B cell (primary cell): ENCODE measurements at regions not wholly inside any gene's neighbourhood (a gene's known extent, or its start where the extent isn't known, plus 50 kb on each side); places are given as distances from the start of the nearest gene placed in this dataset.
"Not testable (repeated sequence)": the region's sequence is repeated elsewhere in the genome, so short reads cannot be mapped to it uniquely, and the experiment has no call there.

Experiments used
- ATAC-seq: fragments of 200-7000 bp; cut with Tn5 transposase; one replicate; pipeline ENCODE4 v1.10.0; 2021; ENCODE audit warnings: low read depth, mild to moderate bottlenecking, moderate number of reproducible peaks, moderate library complexity
- CTCF ChIA-PET: fragments of 350-600 bp; sonication (Branson Sonifier 250); formaldehyde crosslinking; loops from one replicate; lab custom pipeline; 2021; ENCODE audit warnings: antibody characterized with exemption, inconsistent platforms; lab: Charles Lee
- POLR2A ChIA-PET: fragments of 350-600 bp; sonication (Branson Sonifier 250); formaldehyde crosslinking; loops from one replicate; lab custom pipeline; 2021; ENCODE audit warnings: antibody characterized with exemption; lab: Charles Lee
- DNase-seq: peaks from one replicate; pipeline ENCODE4 v3.0.0; 2013
- H2AFZ ChIP-seq: 2 replicates; pipeline ENCODE4 v1.6.1; 2012; ENCODE audit warnings: mild to moderate bottlenecking, low read depth, low read length; ENCODE audit not compliant: insufficient read depth, poor library complexity, severe bottlenecking
- H3K27ac ChIP-seq, 2 donors: 1 replicate in 1 of 2; 2 replicates in 1 of 2; pipeline ENCODE4 v1.5.1; 2012 to 2013; ENCODE audit warnings: low read length in 2 of 2, mild to moderate bottlenecking in 2 of 2, moderate library complexity in 1 of 2
- H3K27me3 ChIP-seq, 4 experiments: fragments of 200-600 bp in 1 of 4; sonication (generic) in 1 of 4; replicated peaks in 1 of 4; 1 replicate in 2 of 4; 2 replicates in 2 of 4; pipeline versions ENCODE4 v1.6.1 to v1.7.0; 2013 to 2016; ENCODE audit warnings: low read length in 3 of 4, mild to moderate bottlenecking in 2 of 4, mixed read lengths in 1 of 4, moderate library complexity in 1 of 4; ENCODE audit not compliant: insufficient read depth in 4 of 4, control insufficient read depth in 3 of 4; ENCODE audit errors: control extremely low read depth in 1 of 4
- H3K36me3 ChIP-seq, 2 experiments: replicated peaks in 1 of 2; 1 replicate in 1 of 2; 2 replicates in 1 of 2; pipeline versions ENCODE4 v1.6.1 to v1.7.1; 2013; ENCODE audit warnings: low read length in 1 of 2; ENCODE audit not compliant: insufficient read depth in 2 of 2, control insufficient read depth in 1 of 2; ENCODE audit errors: control extremely low read depth in 1 of 2, extremely low read depth in 1 of 2
- H3K4me1 ChIP-seq, 2 donors: fragments of 200-600 bp in 1 of 2; sonication (generic) in 1 of 2; 1 replicate in 1 of 2; 2 replicates in 1 of 2; pipeline versions ENCODE4 v1.5.1 to v1.6.1; 2013 to 2017; ENCODE audit warnings: low read length in 2 of 2; ENCODE audit not compliant: control insufficient read depth in 2 of 2, insufficient read depth in 2 of 2
- H3K4me2 ChIP-seq: replicated peaks from 2 replicates; pipeline ENCODE3; 2012; ENCODE audit warnings: mild to moderate bottlenecking, low read depth, low read length; ENCODE audit not compliant: poor library complexity, severe bottlenecking
- H3K4me3 ChIP-seq, 5 experiments: fragments of 200-600 bp in 1 of 5; sonication (generic) in 1 of 5; 1 replicate in 3 of 5; 2 replicates in 2 of 5; pipeline versions ENCODE4 v1.5.1 to v1.7.0; 2011 to 2016; ENCODE audit warnings: low read length in 4 of 5, mild to moderate bottlenecking in 4 of 5, low read depth in 2 of 5, control low read depth in 1 of 5, moderate library complexity in 1 of 5; ENCODE audit not compliant: insufficient read depth in 1 of 5; ENCODE audit errors: control extremely low read depth in 1 of 5, extremely low read depth in 1 of 5
- H3K79me2 ChIP-seq: fragments of 200-600 bp; sonication (generic); one replicate; pipeline ENCODE4 v1.6.0; 2016; ENCODE audit warnings: low read length; ENCODE audit not compliant: control insufficient read depth, insufficient read depth
- H3K9ac ChIP-seq: fragments of 200-600 bp; sonication (generic); 2 replicates; pipeline ENCODE4 v1.6.1; 2017; ENCODE audit warnings: mild to moderate bottlenecking, low read length, moderate library complexity
- H3K9me3 ChIP-seq, 3 donors: one replicate each; pipeline versions ENCODE4 v1.6.1 to v1.7.1; 2013; ENCODE audit warnings: low read length in 2 of 3; ENCODE audit not compliant: control insufficient read depth in 2 of 3, insufficient read depth in 1 of 3; ENCODE audit errors: control extremely low read depth in 1 of 3
- H4K20me1 ChIP-seq: 2 replicates; pipeline ENCODE4 v1.6.0; 2012; ENCODE audit warnings: mild to moderate bottlenecking, low read length; ENCODE audit not compliant: insufficient read depth, control insufficient read depth, poor library complexity, severe bottlenecking
- H3K27ac Mint-ChIP-seq: one replicate; pipeline ENCODE4 v1.8.0; 2021; ENCODE audit warnings: mixed read lengths
- H3K27me3 Mint-ChIP-seq: one replicate; pipeline ENCODE4 v1.8.0; 2021; ENCODE audit warnings: mixed read lengths
- H3K4me1 Mint-ChIP-seq: one replicate; pipeline ENCODE4 v1.8.0; 2021; ENCODE audit warnings: mixed read lengths
- H3K4me3 Mint-ChIP-seq: one replicate; pipeline ENCODE4 v1.8.0; 2021; ENCODE audit warnings: mixed read lengths
- H3K9me3 Mint-ChIP-seq: one replicate; pipeline ENCODE4 v1.8.0; 2022; ENCODE audit warnings: mixed read lengths; ENCODE audit not compliant: insufficient read depth
- CTCF ChIP-seq: fragments of 200-600 bp; IDR thresholded peaks from one replicate; pipeline ENCODE4 v1.8.0; 2022; ENCODE audit warnings: antibody characterized with exemption, mild to moderate bottlenecking
- EZH2 ChIP-seq: IDR thresholded peaks from 2 replicates; pipeline ENCODE4 v1.6.1; 2012; ENCODE audit warnings: borderline replicate concordance, low read depth, mild to moderate bottlenecking, moderate library complexity, low read length; ENCODE audit not compliant: insufficient read depth, poor library complexity, severe bottlenecking
- WGBS: methylation state at CpG from one replicate; pipeline ENCODE4 v1.1.5; 2013; ENCODE audit warnings: missing lambda C conversion rate; ENCODE audit not compliant: insufficient coverage; 5-methylcytosine and 5-hydroxymethylcytosine counted together
- intact Hi-C: fragments of 100-400 bp; cut with micrococcal nuclease; formaldehyde crosslinking; loops from one replicate; pipeline ENCODE4 v1.10.0; 2022

DNA sequence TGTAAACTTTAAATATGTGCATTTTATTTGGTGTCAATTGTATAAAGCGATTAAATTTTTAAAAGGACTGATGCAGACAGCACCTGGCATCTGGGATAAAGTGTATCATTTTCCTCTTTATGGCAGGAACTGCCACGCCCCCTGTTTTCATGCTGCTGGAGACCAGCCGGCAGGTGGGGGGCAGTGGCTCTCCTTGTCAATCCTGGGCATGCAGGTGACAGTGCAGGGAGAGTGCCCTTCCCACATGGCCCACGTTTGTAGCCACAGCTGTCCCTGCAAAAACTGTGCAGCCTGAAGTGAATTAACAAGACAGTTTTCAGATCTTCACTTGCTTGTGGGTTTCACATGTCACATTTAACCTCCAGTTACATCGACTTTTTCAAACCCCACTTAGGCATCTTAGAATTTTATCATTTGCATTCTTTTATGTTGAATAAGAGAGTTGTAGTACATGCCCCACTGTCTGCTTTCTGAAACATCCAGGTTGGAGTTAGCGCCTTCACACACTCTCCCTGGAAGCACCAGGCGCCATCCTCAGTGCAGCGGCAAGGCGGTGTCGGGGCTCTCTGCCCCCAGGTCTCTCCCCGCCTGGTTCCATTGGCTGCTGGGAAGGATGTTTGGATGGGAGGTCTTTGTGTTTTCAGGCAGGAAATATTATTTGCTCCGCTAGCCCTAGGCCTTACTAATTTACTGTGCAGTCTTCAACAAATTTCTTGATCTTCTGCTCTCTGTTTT is 134.2 kb upstream of the FAN1 start:
- H3K9me3 ChIP-seq, H3K27ac Mint-ChIP-seq, H3K27me3 Mint-ChIP-seq, H3K27ac ChIP-seq, DNase-seq, H3K36me3 ChIP-seq, H3K79me2 ChIP-seq, H3K4me3 ChIP-seq, intact Hi-C loops, H2AFZ ChIP-seq, POLR2A ChIA-PET, ATAC-seq, H3K9me3 Mint-ChIP-seq, H3K4me3 Mint-ChIP-seq, H3K4me1 Mint-ChIP-seq, H3K27me3 ChIP-seq, H3K9ac ChIP-seq, CTCF ChIA-PET, H4K20me1 ChIP-seq, H3K4me1 ChIP-seq, H3K4me2 ChIP-seq: not testable (repeated sequence)
- 95% methylated on average over 4 of the region's 12 CpGs for WGBS

- CTCF ChIA-PET = no interaction called here
- Histone ChIP-seq H3K4me2 (no peak overlapping the region), H3K79me2 (no peaks in the 10 kb centered on the region), H3K4me3 (no peak overlapping the region), H3K9ac (no peak overlapping the region), H3K9me3 (peaks cover 0 to 5% (median 0%) of the 10 kb centered on the region in 3 donors), H3K27me3 (no peaks in the 10 kb centered on the region), H3K27ac (no peak overlapping the region), H2AFZ (no peak overlapping the region), H3K4me1 (no peaks in the 10 kb centered on the region), H4K20me1 (no peaks in the 10 kb centered on the region), H3K36me3 (no peaks in the 10 kb centered on the region)
- Mint-ChIP-seq H3K9me3 (no peaks in the 10 kb centered on the region), H3K27me3 (no peaks in the 10 kb centered on the region), H3K4me3 (no peak overlapping the region), H3K4me1 (no peaks in the 10 kb centered on the region), H3K27ac (no peak overlapping the region)
- intact Hi-C loops = no loop called here
- ATAC-seq (no peak), DNase-seq (no peak)
- TF ChIP-seq CTCF (no peak), EZH2 (no peak)
- 99% methylated on average over 17 of the region's 17 CpGs for WGBS
- POLR2A ChIA-PET = no interaction called here
These were observed 133.0 kb upstream of the FAN1 start for GRCh38 chr15:30770759-30771158.
